ENCODE measurements at regions not wholly inside any gene's neighbourhood (a gene's known extent, or its start where the extent isn't known, plus 50 kb on each side); places are given as distances from the start of the nearest gene placed in this dataset.

DNA sequence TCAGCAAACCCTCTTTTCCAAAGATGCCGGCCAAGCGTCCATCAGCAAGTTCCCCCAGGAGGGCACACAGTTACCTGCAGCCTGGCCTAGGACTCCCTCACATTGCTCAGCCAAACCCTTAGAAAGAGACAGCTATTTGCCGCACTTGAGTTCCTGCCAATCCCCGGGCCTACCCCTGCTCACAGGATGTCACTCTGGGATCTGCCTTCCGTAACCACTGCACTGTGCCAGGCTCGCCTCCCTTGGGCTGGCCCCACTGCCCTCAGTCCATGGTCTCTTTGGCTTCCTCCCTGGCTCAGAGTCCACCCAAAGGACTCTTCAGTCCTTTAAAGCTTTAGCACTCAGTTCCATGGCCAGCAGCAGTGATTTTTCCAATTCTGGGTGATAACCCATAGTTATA is 128.3 kb downstream of the NSG2 start:
- no peak for TF ChIP-seq EZH2 (IDR thresholded peaks at IDR 0.05; ENCODE audit: borderline replicate concordance, low read length)
- TF ChIP-seq CTCF (conservative IDR thresholded peaks at IDR 0.05 in 1 of 2, IDR thresholded peaks at IDR 0.05 in 1 of 2; ENCODE audit: extremely low read depth in 1 of 2, insufficient read depth in 1 of 2, low read depth in 1 of 2, low read length in 2 of 2): no peak

All from mammary epithelial cell (primary cell).